BJ (cell line): ENCODE measurements at regions not wholly inside any gene's neighbourhood (a gene's known extent, or its start where the extent isn't known, plus 50 kb on each side); places are given as distances from the start of the nearest gene placed in this dataset. TPM values are rescaled to one million over a fixed set of nuclear protein-coding genes. Genes with fewer than 3 reads are reported as not detected.

ENCODE experiments used
- CTCF ChIA-PET: fragments of 350-600 bp; formaldehyde crosslinking; extraction: SDS; loops from one replicate; lab custom pipeline; 2021; ENCODE audit warnings: antibody characterized with exemption, inconsistent platforms; lab: Yijun Ruan, JAX
- POLR2A ChIA-PET: fragments of 300-600 bp; sonication (Branson Sonifier 250); formaldehyde crosslinking; extraction: SDS; loops from one replicate; lab custom pipeline; 2021; ENCODE audit warnings: antibody characterized with exemption; lab: Charles Lee
- DNase-seq: peaks from one replicate; pipeline ENCODE4 v3.0.0-alpha.2; 2011; ENCODE audit warnings: low read depth
- H3K27me3 ChIP-seq: 2 replicates; pipeline ENCODE4 v1.6.0; 2011; ENCODE audit warnings: low read length; ENCODE audit not compliant: control insufficient read depth, insufficient read depth
- H3K36me3 ChIP-seq: 2 replicates; pipeline ENCODE4 v1.5.1; 2011; ENCODE audit warnings: low read length; ENCODE audit not compliant: control insufficient read depth, insufficient read depth
- H3K4me3 ChIP-seq: 2 replicates; pipeline ENCODE4 v1.5.1; 2011; ENCODE audit warnings: low read depth, mild to moderate bottlenecking, control low read depth, low read length
- small RNA-seq: library from RNA; depleted of rRNA; stranded (forward); fragments of <200 nt; gene quantifications from one replicate; pipeline ENCODE3, GENCODE V24; 2012; ENCODE audit warnings: low replicate concordance, low read depth; ENCODE audit not compliant: insufficient read length
- TF ChIP-seq, protein P1 (sequence below): IDR thresholded peaks from 2 replicates; pipeline ENCODE4 v1.5.1; 2011; ENCODE audit warnings: low read depth, mild to moderate bottlenecking, control low read depth, inconsistent platforms, low read length, moderate library complexity; ENCODE audit not compliant: insufficient read depth

DNA sequence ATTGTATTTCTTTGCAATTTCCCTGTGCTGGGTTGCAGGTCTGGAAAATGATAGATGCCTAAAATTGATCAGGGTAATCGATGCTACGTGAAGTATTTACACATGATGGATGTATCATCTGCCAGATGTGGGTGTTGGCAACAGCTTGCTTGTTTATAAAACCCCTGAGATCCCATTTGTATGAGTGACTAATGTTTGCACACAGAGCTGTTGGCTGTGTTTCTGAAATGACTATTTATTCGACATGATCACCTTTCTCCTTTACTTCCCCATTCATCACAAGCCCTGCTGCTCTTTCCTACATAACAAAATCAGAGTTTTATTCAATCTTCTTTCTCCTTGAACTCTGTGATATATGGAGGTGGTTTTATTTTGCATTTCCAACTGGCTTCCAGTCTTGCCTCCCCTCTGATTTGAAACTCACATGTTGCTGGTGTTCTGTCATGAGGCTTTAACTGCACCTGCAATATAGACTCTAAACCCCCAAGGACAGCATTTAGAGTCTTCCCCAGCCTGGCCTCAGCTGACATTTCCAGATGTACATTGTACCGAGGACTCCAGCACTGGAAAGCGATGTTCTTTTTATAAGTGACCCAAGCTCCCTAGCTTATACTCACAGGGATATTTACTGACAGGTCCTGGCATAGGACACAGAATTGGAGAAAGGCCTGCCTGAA lies 50.7 kb upstream of the SHB start:
- DNase-seq, result no peak
- TF ChIP-seq, protein P1, sequence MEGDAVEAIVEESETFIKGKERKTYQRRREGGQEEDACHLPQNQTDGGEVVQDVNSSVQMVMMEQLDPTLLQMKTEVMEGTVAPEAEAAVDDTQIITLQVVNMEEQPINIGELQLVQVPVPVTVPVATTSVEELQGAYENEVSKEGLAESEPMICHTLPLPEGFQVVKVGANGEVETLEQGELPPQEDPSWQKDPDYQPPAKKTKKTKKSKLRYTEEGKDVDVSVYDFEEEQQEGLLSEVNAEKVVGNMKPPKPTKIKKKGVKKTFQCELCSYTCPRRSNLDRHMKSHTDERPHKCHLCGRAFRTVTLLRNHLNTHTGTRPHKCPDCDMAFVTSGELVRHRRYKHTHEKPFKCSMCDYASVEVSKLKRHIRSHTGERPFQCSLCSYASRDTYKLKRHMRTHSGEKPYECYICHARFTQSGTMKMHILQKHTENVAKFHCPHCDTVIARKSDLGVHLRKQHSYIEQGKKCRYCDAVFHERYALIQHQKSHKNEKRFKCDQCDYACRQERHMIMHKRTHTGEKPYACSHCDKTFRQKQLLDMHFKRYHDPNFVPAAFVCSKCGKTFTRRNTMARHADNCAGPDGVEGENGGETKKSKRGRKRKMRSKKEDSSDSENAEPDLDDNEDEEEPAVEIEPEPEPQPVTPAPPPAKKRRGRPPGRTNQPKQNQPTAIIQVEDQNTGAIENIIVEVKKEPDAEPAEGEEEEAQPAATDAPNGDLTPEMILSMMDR, result no peak
- no peak overlapping the region for H3K4me3 ChIP-seq
- peaks cover 9% of the 10 kb centered on the region for H3K27me3 ChIP-seq
- ChIA-PET POLR2A (no interaction called here), CTCF (interaction anchor here (0.9 kb wide), 1 partner anchor 32 kb away, joined by 4 read pairs; no protein-coding TSS in a partner anchor)
- H3K36me3 ChIP-seq, result no peaks in the 10 kb centered on the region

DNA sequence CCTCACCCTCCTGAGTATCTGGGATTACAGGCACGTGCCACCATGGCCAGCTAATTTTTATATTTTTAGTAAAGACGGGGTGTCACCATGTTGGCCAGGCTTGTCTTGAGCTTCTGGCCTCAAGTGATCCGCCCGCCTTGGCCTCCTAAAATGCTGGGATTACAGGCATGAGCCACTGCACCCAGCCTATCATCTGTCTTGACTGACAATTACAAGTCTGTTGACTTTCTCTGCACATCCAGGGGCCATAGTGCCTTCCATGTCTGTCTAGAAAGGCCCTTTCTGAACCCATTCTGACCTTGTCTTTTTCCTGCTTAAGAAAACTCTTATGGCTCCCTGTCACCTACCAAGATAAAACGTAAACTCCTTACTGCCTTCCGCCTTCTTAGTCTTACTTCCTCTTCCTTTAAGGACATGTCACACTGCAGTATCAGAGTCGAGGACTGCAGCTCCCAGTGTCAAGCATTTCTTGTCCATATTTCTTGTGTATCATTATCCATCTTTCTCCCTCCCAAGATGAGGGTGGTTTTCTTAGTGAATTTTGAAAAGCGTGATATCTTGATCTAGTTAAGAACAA lies 49.9 kb upstream of the SHB start:
- no peak overlapping the region for H3K4me3 ChIP-seq
- peaks cover 9% of the 10 kb centered on the region for H3K27me3 ChIP-seq
- H3K36me3 ChIP-seq, result no peaks in the 10 kb centered on the region
- ChIA-PET CTCF (interaction anchor here (0.9 kb wide), 1 partner anchor 31 kb away, joined by 4 read pairs; no protein-coding TSS in a partner anchor), POLR2A (no interaction called here)
- no peak for DNase-seq
- TF ChIP-seq, protein P1, result no peak

Small RNAs in the stretch of these regions (small RNA-seq; reads per million reads assigned to genes)
- gene RF00096, result not detected
